PC-3 (cell line): ENCODE measurements at regions not wholly inside any gene's neighbourhood (a gene's known extent, or its start where the extent isn't known, plus 50 kb on each side); places are given as distances from the start of the nearest gene placed in this dataset.

Source experiments
- EZH2 ChIP-seq: fragments of 300-600 bp; sonication (generic); IDR thresholded peaks from one replicate; pipeline ENCODE4 v1.6.1; 2017; ENCODE audit warnings: antibody characterized with exemption, mild to moderate bottlenecking, low read length; ENCODE audit not compliant: unreplicated experiment
- EZH2phosphoT487 ChIP-seq: fragments of 300-600 bp; sonication (generic); IDR thresholded peaks from 2 replicates; pipeline ENCODE4 v1.6.1; 2018; ENCODE audit warnings: mild to moderate bottlenecking, antibody characterized with exemption, low read length, borderline replicate concordance
- TF ChIP-seq, protein P1 (sequence below): fragments of 300-600 bp; sonication (generic); conservative IDR thresholded peaks from 2 replicates; pipeline ENCODE4 v1.5.1; 2017; ENCODE audit warnings: antibody characterized with exemption, low read depth, mild to moderate bottlenecking, low read length

DNA sequence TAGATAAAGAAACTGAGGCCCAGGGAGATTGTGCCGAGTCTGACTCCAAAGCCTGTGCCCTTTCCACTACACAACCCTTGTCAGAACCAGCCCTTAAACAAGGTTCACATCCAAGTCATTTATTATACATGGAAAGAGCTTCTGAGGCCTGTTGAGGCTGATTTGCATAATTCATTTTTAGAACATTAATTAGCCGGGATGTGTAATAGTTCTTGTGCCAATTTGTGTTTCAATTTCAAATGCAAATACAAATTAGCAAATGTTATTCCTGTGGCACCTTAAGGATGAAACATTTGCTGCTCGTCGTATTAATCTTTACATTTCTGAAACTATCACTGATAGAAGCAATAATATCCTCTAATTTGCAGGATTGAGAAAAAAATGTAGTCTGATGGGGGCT lies 174.9 kb downstream of the MYCN start:
- TF ChIP-seq, protein P1, sequence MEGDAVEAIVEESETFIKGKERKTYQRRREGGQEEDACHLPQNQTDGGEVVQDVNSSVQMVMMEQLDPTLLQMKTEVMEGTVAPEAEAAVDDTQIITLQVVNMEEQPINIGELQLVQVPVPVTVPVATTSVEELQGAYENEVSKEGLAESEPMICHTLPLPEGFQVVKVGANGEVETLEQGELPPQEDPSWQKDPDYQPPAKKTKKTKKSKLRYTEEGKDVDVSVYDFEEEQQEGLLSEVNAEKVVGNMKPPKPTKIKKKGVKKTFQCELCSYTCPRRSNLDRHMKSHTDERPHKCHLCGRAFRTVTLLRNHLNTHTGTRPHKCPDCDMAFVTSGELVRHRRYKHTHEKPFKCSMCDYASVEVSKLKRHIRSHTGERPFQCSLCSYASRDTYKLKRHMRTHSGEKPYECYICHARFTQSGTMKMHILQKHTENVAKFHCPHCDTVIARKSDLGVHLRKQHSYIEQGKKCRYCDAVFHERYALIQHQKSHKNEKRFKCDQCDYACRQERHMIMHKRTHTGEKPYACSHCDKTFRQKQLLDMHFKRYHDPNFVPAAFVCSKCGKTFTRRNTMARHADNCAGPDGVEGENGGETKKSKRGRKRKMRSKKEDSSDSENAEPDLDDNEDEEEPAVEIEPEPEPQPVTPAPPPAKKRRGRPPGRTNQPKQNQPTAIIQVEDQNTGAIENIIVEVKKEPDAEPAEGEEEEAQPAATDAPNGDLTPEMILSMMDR, result no peak
- TF ChIP-seq EZH2 (no peak), EZH2phosphoT487 (no peak)
